SKM-1 (cell line): ENCODE measurements at regions not wholly inside any gene's neighbourhood (a gene's known extent, or its start where the extent isn't known, plus 50 kb on each side); places are given as distances from the start of the nearest gene placed in this dataset.

ENCODE experiments used
- DNase-seq: peaks from one replicate; lab custom pipeline; 2025; ENCODE audit not compliant: unreplicated experiment; lab: John Stamatoyannopoulos, UW

GRCh38 chr4:59068722-59069418 is 1958.7 kb upstream of the IGFBP7 start:
- no peak for DNase-seq

GRCh38 chr4:59086410-59086809 is 1976.2 kb upstream of the IGFBP7 start:
- DNase-seq: no peak

GRCh38 chr4:59091146-59092142 is 1981.3 kb upstream of the IGFBP7 start:
- DNase-seq: no peak

- no peak for DNase-seq
These were observed 1984.3 kb upstream of the IGFBP7 start for GRCh38 chr4:59094505-59094904.

- DNase-seq: no peak
These were observed 1992.1 kb upstream of the IGFBP7 start for GRCh38 chr4:59102311-59102710.

GRCh38 chr4:59120287-59120814 is 2010.2 kb upstream of the IGFBP7 start:
- DNase-seq: no peak

- no peak for DNase-seq
These were observed 2012.4 kb upstream of the IGFBP7 start for GRCh38 chr4:59122626-59123025.

- DNase-seq: no peak
These were observed 2016.0 kb upstream of the IGFBP7 start for GRCh38 chr4:59126159-59126558.

- no peak for DNase-seq
These were observed 2016.8 kb upstream of the IGFBP7 start for GRCh38 chr4:59127006-59127405.

- no peak for DNase-seq
These were observed 2017.6 kb upstream of the IGFBP7 start for GRCh38 chr4:59127743-59128142.

GRCh38 chr4:59135248-59135985 is 2025.2 kb upstream of the IGFBP7 start:
- DNase-seq: no peak

- no peak for DNase-seq
These were observed 2038.9 kb upstream of the ADGRL3 start for GRCh38 chr4:59161249-59161648.

GRCh38 chr4:59175617-59176016 is 2024.5 kb upstream of the ADGRL3 start:
- no peak for DNase-seq

- DNase-seq: no peak
These were observed 2020.8 kb upstream of the ADGRL3 start for GRCh38 chr4:59179372-59179771.

GRCh38 chr4:59180161-59180560 is 2020.0 kb upstream of the ADGRL3 start:
- no peak for DNase-seq

- DNase-seq: no peak
These were observed 2019.2 kb upstream of the ADGRL3 start for GRCh38 chr4:59180969-59181368.

- no peak for DNase-seq
These were observed 2004.3 kb upstream of the ADGRL3 start for GRCh38 chr4:59195839-59196238.

GRCh38 chr4:59200992-59201391 is 1999.1 kb upstream of the ADGRL3 start:
- no peak for DNase-seq

- DNase-seq: no peak
These were observed 1982.1 kb upstream of the ADGRL3 start for GRCh38 chr4:59217910-59218631.

- DNase-seq: no peak
These were observed 1977.9 kb upstream of the ADGRL3 start for GRCh38 chr4:59222221-59222620.
